ENCODE measurements at regions not wholly inside any gene's neighbourhood (a gene's known extent, or its start where the extent isn't known, plus 50 kb on each side); places are given as distances from the start of the nearest gene placed in this dataset.
A peak's percentile ranks its signal among the peaks of the same experiment; 100 is the strongest.

- H3K36me3 ChIP-seq: no peaks in the 10 kb centered on the region
- DNase-seq: no peak
- H3K27me3 ChIP-seq (replicated peaks in 1 of 7): no peaks in the 10 kb centered on the region
- no peak for TF ChIP-seq CTCF (IDR thresholded peaks at IDR 0.05 in 8 of 11, conservative IDR thresholded peaks at IDR 0.05 in 3 of 11)
- TF ChIP-seq POLR2A (IDR thresholded peaks at IDR 0.05): no peak
- no peak for TF ChIP-seq POLR2AphosphoS5 (IDR thresholded peaks at IDR 0.05)
- H3K4me3 ChIP-seq: no peak overlapping the region
- peaks cover 0 to 6% (median 0%) of the 10 kb centered on the region in 8 donors for H3K9me3 ChIP-seq
- H3K27ac ChIP-seq: no peak overlapping the region
- intact Hi-C loops (cut with DNase I; ENCODE audit: low total_unique reads): no loop called here
- 58 to 72% (median 63%) methylated on average over 2 of the region's 2 CpGs for WGBS, 5 donors
- no peaks in the 10 kb centered on the region for H3K4me1 ChIP-seq
Observed at GRCh38 chr5:25944786-25945185, 1093.6 kb downstream of the CDH9 start.

DNA sequence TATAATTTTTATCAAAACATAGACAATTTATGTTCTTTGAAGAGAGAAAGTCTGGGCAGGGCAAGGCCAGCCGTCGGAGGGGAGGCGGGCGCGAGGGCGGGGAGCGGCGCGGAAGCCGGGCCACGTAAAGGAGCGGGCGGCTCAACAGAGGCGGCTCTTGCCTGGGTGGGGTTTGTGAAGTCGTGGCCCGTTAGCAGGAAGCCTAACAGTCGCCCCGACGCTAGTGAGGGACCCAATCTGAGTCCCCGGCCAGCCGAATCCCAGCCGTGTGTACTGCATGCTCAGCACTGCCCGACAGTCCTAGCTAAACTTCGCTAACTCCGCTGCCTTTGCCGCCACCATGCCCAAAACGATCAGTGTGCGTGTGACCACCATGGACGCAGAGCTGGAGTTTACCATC lies 1129.2 kb downstream of the CDH9 start:
- Histone ChIP-seq H3K27ac (no peak overlapping the region), H3K27me3 (replicated peaks in 1 of 7) (no peaks in the 10 kb centered on the region), H3K9me3 (peaks cover 0 to 37% (median 7%) of the 10 kb centered on the region in 8 donors), H3K4me1 (no peaks in the 10 kb centered on the region), H3K36me3 (no peaks in the 10 kb centered on the region), H3K4me3 (no peak overlapping the region)
- DNase-seq: peak; percentile 58
- WGBS, 5 donors: 93 to 97% (median 96%) methylated on average over 27 to 29 of the region's 29 CpGs
- intact Hi-C loops (cut with DNase I; ENCODE audit: low total_unique reads): no loop called here
- TF ChIP-seq POLR2AphosphoS5 (IDR thresholded peaks at IDR 0.05) (no peak), POLR2A (IDR thresholded peaks at IDR 0.05) (no peak)

GRCh38 chr5:25905646-25906045 lies 1132.7 kb downstream of the CDH9 start:
- Histone ChIP-seq H3K9me3 (peaks cover 0 to 30% (median 7%) of the 10 kb centered on the region in 8 donors), H3K36me3 (no peaks in the 10 kb centered on the region), H3K4me3 (no peak overlapping the region), H3K27ac (no peak overlapping the region), H3K27me3 (replicated peaks in 1 of 7) (no peaks in the 10 kb centered on the region), H3K4me1 (no peaks in the 10 kb centered on the region)
- intact Hi-C loops (cut with DNase I; ENCODE audit: low total_unique reads): no loop called here
- DNase-seq: no peak
- 33 to 81% (median 65%) methylated on average over 2 of the region's 2 CpGs for WGBS, 5 donors
- no peak for TF ChIP-seq CTCF (IDR thresholded peaks at IDR 0.05 in 8 of 11, conservative IDR thresholded peaks at IDR 0.05 in 3 of 11)
- no peak for TF ChIP-seq POLR2A (IDR thresholded peaks at IDR 0.05)
- no peak for TF ChIP-seq POLR2AphosphoS5 (IDR thresholded peaks at IDR 0.05)

GRCh38 chr5:25892211-25892610 lies 1146.2 kb downstream of the CDH9 start:
- Histone ChIP-seq H3K36me3 (no peaks in the 10 kb centered on the region), H3K4me1 (no peaks in the 10 kb centered on the region), H3K4me3 (no peak overlapping the region), H3K27me3 (replicated peaks in 1 of 7) (no peaks in the 10 kb centered on the region), H3K9me3 (peaks cover 0 to 20% (median 9%) of the 10 kb centered on the region in 8 donors), H3K27ac (no peak overlapping the region)
- intact Hi-C loops (cut with DNase I; ENCODE audit: low total_unique reads): no loop called here
- 40 to 85% (median 73%) methylated on average over 2 of the region's 2 CpGs for WGBS, 5 donors
- TF ChIP-seq CTCF (IDR thresholded peaks at IDR 0.05 in 8 of 11, conservative IDR thresholded peaks at IDR 0.05 in 3 of 11): no peak
- TF ChIP-seq POLR2AphosphoS5 (IDR thresholded peaks at IDR 0.05): no peak
- TF ChIP-seq POLR2A (IDR thresholded peaks at IDR 0.05): no peak
- DNase-seq: no peak

DNA sequence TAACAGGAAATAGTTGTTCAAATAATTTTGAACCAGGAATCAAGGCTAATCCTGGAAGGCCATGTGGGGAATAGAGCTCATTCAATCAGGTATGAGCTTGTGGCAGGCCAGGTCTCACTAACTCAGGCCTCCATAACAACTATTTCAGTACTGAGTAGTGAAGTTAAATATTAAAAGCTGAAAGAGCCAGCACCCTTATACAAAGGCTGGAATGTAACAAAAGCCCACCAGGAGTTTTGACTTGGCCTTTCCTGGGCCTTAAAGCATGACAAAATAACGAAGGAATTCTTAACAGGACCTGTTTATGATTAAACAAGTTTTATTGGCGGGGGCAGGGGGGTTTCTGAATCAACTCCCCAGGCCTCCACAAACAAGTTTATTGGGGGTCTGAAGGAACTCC lies 1146.7 kb downstream of the CDH9 start:
- no peak for DNase-seq
- Histone ChIP-seq H3K9me3 (peaks cover 0 to 20% (median 9%) of the 10 kb centered on the region in 8 donors), H3K36me3 (no peaks in the 10 kb centered on the region), H3K4me3 (no peak overlapping the region), H3K4me1 (no peaks in the 10 kb centered on the region), H3K27me3 (replicated peaks in 1 of 7) (no peaks in the 10 kb centered on the region), H3K27ac (no peak overlapping the region)
- WGBS, 5 donors: 41 to 67% (median 49%) methylated on average over 2 of the region's 2 CpGs
- TF ChIP-seq CTCF (IDR thresholded peaks at IDR 0.05 in 8 of 11, conservative IDR thresholded peaks at IDR 0.05 in 3 of 11) (no peak), POLR2A (IDR thresholded peaks at IDR 0.05) (no peak), POLR2AphosphoS5 (IDR thresholded peaks at IDR 0.05) (no peak)
- intact Hi-C loops (cut with DNase I; ENCODE audit: low total_unique reads): no loop called here

Data from spleen (tissue), 11 donors.